ENCODE measurements at regions not wholly inside any gene's neighbourhood (a gene's known extent, or its start where the extent isn't known, plus 50 kb on each side); places are given as distances from the start of the nearest gene placed in this dataset.

GRCh38 chr9:81077572-81077971 lies 611.8 kb downstream of the TLE1 start:
- no peak for TF ChIP-seq BRCA1 (IDR thresholded peaks at IDR 0.05; ENCODE audit: low read depth, low read length)
- TF ChIP-seq RFX5 (IDR thresholded peaks at IDR 0.05; ENCODE audit: borderline replicate concordance, low read depth, low read length) = no peak
- TF ChIP-seq JUN (IDR thresholded peaks at IDR 0.05; ENCODE audit: low read depth, low read length) = no peak
- no peak for TF ChIP-seq CTCF (IDR thresholded peaks at IDR 0.05; ENCODE audit: control extremely low read depth in 1 of 3, insufficient read depth in 1 of 3, low read depth in 1 of 3, low read length in 3 of 3)
- TF ChIP-seq CHD2 (IDR thresholded peaks at IDR 0.05; ENCODE audit: low read length) = no peak
- no peak for TF ChIP-seq TAF1 (IDR thresholded peaks at IDR 0.05; ENCODE audit: low read depth, low read length)
